GM13977 (cell line): ENCODE measurements at regions not wholly inside any gene's neighbourhood (a gene's known extent, or its start where the extent isn't known, plus 50 kb on each side); places are given as distances from the start of the nearest gene placed in this dataset.
A peak's percentile ranks its signal among the peaks of the same experiment; 100 is the strongest.
"Not testable (repeated sequence)": the region's sequence is repeated elsewhere in the genome, so short reads cannot be mapped to it uniquely, and the experiment has no call there.

Experiments
- DNase-seq: peaks from one replicate; pipeline ENCODE4 v3.0.0; 2012; ENCODE audit warnings: low spot score
- in situ Hi-C: fragments of 300-500 bp; cut with MboI; formaldehyde crosslinking; loops from one replicate; pipeline ENCODE4 v1.12.0; 2022; ENCODE audit warnings: low sequenced_read_pairs, low pct_unique_long_range_greater_than_20kb, mixed read lengths, inconsistent platforms; ENCODE audit not compliant: unreplicated experiment
- TF ChIP-seq, protein P1 (sequence below): IDR thresholded peaks from 2 replicates; pipeline ENCODE4 v1.5.1; 2012; ENCODE audit warnings: mild to moderate bottlenecking, control low read depth; ENCODE audit not compliant: insufficient read depth; ENCODE audit errors: extremely low read depth, missing control alignments

DNA sequence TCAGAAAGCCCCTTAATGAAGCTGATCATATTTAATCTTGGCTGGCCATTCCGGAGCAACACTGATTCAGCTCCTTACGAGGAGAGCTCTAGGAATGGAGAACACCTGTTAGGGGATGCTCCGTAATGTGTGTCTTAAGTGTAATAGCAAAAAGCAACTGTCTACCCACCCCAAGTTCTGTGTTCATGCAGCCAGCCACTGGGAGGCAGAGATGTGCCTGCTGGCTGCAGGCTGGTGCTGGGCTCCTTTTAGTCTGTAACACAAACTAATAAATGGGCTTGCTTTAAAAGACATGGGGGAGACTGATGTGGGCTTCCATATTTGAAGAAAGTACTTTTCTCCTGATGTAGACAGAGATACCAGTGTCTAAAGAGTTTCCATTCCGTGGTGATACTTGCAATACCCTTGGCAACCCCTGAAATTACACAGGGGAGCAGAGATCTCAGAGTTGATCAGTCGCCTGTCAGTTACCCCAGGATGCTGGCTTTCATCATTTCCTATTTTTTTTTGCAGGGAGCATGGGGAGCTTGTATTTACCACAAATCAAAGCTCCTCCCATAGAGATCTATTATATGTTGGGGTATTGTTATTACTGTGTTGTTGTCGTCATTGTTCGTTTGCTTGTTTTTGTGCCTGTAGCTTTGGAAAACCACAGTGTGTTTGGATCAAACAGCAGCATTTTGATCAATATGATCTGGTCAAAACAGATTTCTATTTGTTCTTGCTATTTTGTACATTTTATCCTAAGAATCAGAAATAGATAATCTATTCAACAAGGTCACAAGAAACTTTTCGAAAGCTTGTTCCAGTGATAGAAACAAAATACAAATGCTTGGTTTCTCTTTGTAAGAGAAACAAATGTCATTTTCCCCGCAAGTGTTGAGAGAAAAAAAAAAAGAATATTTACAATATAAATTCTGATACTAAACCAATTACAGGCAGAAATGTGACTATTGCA, 65.8 kb downstream of the MTX3 start:
- TF ChIP-seq, protein P1, sequence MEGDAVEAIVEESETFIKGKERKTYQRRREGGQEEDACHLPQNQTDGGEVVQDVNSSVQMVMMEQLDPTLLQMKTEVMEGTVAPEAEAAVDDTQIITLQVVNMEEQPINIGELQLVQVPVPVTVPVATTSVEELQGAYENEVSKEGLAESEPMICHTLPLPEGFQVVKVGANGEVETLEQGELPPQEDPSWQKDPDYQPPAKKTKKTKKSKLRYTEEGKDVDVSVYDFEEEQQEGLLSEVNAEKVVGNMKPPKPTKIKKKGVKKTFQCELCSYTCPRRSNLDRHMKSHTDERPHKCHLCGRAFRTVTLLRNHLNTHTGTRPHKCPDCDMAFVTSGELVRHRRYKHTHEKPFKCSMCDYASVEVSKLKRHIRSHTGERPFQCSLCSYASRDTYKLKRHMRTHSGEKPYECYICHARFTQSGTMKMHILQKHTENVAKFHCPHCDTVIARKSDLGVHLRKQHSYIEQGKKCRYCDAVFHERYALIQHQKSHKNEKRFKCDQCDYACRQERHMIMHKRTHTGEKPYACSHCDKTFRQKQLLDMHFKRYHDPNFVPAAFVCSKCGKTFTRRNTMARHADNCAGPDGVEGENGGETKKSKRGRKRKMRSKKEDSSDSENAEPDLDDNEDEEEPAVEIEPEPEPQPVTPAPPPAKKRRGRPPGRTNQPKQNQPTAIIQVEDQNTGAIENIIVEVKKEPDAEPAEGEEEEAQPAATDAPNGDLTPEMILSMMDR, result peak; percentile 33
- in situ Hi-C loops, result no loop called here
- no peak for DNase-seq

DNA sequence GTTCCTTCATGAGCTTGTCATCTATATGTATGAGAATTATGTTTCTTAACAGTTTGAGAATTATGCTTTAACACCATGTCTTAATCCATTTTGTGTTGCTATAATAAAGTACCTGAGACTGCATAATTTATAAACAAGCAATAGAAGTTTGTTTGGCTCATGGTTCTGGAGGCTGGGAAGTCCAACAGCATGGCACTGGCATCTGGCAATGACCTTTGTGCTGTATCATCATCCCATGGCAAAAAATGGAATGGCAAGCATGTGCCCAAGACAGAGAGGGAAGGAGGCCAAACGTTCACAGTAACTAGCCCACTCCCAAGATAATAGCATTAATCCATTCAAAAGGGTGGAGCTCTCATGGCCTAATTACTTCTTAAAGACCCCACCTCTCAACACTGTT, 67.6 kb downstream of the MTX3 start:
- DNase-seq, result no peak
- in situ Hi-C loops, result no loop called here
- TF ChIP-seq, protein P1, result no peak

DNA sequence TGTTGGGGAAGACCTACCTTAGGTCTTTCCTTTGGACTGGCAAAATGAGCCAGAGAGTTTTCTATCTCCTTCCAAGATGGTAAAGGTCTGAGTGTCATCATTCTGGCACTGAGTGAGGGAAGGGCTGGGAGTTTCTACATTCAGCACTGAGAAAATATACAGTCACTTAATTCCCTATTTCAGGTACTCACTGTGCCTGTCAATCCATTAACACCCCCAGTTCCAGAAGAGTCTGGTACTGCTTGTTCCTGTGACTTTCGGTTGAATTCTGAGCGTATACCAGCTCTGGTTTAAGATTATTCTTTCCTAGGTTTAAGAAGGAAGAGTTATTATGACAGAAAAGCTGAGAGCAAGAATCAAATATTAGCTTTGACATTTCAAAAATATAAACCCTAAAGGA, 68.4 kb downstream of the MTX3 start:
- DNase-seq, result no peak
- in situ Hi-C loops, result no loop called here
- TF ChIP-seq, protein P1, result no peak

DNA sequence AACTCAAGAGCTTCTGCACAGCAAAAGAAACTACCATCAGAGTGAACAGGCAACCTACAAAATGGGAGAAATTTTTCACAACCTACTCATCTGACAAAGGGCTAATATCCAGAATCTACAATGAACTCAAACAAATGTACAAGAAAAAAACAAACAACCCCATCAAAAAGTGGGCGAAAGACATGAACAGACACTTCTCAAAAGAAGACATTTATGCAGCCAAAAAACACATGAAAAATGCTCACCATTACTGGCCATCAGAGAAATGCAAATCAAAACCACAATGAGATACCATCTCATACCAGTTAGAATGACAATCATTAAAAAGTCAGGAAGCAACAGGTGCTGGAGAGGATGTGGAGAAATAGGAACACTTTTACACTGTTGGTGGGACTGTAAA, 83.6 kb downstream of the MTX3 start:
- in situ Hi-C loops, DNase-seq: not testable (repeated sequence)

DNA sequence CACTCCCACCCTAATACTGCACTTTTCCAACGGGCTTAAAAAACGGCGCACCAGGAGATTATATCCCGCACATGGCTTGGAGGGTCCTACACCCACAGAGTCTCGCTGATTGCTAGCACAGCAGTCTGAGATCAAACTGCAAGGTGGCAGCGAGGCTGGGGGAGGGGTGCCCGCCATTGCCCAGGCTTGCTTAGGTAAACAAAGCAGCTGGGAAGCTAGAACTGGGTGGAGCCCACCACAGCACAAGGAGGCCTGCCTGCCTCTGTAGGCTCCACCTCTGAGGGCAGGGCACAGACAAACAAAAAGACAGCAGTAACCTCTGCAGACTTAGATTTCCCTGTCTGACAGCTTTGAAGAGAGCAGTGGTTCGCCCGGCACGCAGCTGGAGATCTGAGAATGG, 88.5 kb downstream of the MTX3 start:
- in situ Hi-C loops, DNase-seq: not testable (repeated sequence)

DNA sequence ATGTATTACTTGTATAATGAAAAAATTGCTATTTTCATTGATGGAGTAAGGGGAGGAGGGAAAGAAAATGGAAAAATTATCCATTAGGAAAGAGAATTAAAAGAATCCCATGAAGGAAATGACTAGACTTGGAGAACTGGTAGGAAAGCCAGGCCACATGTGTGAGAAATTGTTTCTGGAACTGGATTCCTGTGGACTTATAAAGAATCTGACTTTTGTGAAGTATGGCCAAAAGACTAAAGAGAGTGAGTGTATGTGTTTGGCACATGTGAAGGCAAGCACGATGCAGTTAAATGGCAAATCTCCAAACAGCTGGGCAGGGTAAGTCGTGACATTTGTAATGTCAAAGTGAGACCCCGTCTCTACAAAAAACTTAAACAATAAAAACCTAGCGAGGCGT, 89.4 kb downstream of the MTX3 start:
- TF ChIP-seq, protein P1, result no peak
- DNase-seq, result no peak
- in situ Hi-C loops, result no loop called here

DNA sequence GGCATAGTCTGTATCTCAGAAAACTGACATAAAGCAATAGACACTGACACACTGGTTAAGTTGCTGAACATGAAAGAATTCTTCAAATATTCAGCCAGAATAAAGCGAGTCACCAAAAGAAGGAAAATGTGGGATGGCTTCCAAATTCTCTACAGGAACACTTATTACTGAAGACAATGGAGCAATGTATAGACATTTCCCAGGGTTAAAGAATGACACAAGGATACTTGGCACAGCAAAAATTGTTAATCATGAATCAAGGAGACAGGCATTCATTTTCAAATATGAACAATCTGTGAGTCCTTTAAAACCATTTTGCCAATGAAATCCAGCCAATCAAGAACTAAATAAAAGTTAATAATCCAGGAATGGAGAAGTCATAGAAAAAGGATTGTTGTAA, 92.5 kb downstream of the MTX3 start:
- DNase-seq, result no peak
- in situ Hi-C loops, result loop anchor here (25.0 kb wide), 1 partner anchor 414 kb away; the partner anchor contains the start of gene SPZ1
- TF ChIP-seq, protein P1, result no peak
